ENCODE measurements at regions not wholly inside any gene's neighbourhood (a gene's known extent, or its start where the extent isn't known, plus 50 kb on each side); places are given as distances from the start of the nearest gene placed in this dataset.

- TF ChIP-seq EZH2phosphoT487 (IDR thresholded peaks at IDR 0.05; ENCODE audit: low read depth) (no peak), CTCF (IDR thresholded peaks at IDR 0.05; ENCODE audit: low read depth, low read length) (no peak)
Measured at GRCh38 chr5:75992753-75993152, 90.4 kb upstream of the SV2C start.

Measured in OCI-LY3 (cell line).